RWPE1 (cell line): ENCODE measurements at regions not wholly inside any gene's neighbourhood (a gene's known extent, or its start where the extent isn't known, plus 50 kb on each side); places are given as distances from the start of the nearest gene placed in this dataset.

Experiments used
- CTCF ChIA-PET: fragments of 350-600 bp; sonication (Branson Sonifier 250); formaldehyde crosslinking; extraction: SDS; loops from one replicate; lab custom pipeline; 2021; lab: Yijun Ruan, JAX
- POLR2A ChIA-PET: fragments of 400-600 bp; formaldehyde crosslinking; extraction: SDS; loops from one replicate; lab custom pipeline; 2020; ENCODE audit warnings: antibody characterized with exemption; ENCODE audit not compliant: low non-redundant PET; lab: Yijun Ruan, JAX
- DNase-seq: peaks from one replicate; pipeline ENCODE4 v3.0.0; 2012; ENCODE audit warnings: low spot score
- H3K27ac ChIP-seq: fragments of 450-650 bp; 2 replicates; pipeline ENCODE4 v1.5.1; 2017
- CTCF ChIP-seq: fragments of 450-650 bp; conservative IDR thresholded peaks from 2 replicates; pipeline ENCODE4 v1.5.1; 2017; ENCODE audit warnings: low read depth, mild to moderate bottlenecking

- TF ChIP-seq CTCF: no peak
- CTCF ChIA-PET: no interaction called here
- H3K27ac ChIP-seq: no peak overlapping the region
- POLR2A ChIA-PET: no interaction called here
- DNase-seq: no peak
Measured at GRCh38 chr11:79600711-79601110, 159.9 kb upstream of the TENM4 start.

- TF ChIP-seq CTCF: no peak
- ChIA-PET CTCF (interaction anchor here (0.7 kb wide), 1 partner anchor 776 kb away, joined by 4 read pairs; no protein-coding TSS in a partner anchor), POLR2A (interaction anchor here (0.7 kb wide), 1 partner anchor 895 kb away, joined by 4 read pairs; no protein-coding TSS in a partner anchor)
- no peak overlapping the region for H3K27ac ChIP-seq
- no peak for DNase-seq
Measured at GRCh38 chr11:79594834-79595233, 154.0 kb upstream of the TENM4 start.

- ChIA-PET POLR2A (no interaction called here), CTCF (no interaction called here)
- H3K27ac ChIP-seq: no peak overlapping the region
- no peak for TF ChIP-seq CTCF
- DNase-seq: no peak
Measured at GRCh38 chr11:79592824-79593223, 152.0 kb upstream of the TENM4 start.

GRCh38 chr11:79592406-79592805, 151.6 kb upstream of the TENM4 start:
- no peak for TF ChIP-seq CTCF
- ChIA-PET CTCF (no interaction called here), POLR2A (no interaction called here)
- DNase-seq: no peak
- no peak overlapping the region for H3K27ac ChIP-seq

- H3K27ac ChIP-seq: no peak overlapping the region
- CTCF ChIA-PET: no interaction called here
- POLR2A ChIA-PET: interaction anchor here (0.5 kb wide), 1 partner anchor 23 kb away, joined by 6 read pairs; no protein-coding TSS in a partner anchor
- DNase-seq: no peak
- TF ChIP-seq CTCF: no peak
Measured at GRCh38 chr11:79582434-79582833, 141.6 kb upstream of the TENM4 start.

- CTCF ChIA-PET: no interaction called here
- POLR2A ChIA-PET: no interaction called here
Measured at GRCh38 chr11:79579063-79579462, 138.2 kb upstream of the TENM4 start.

More at GRCh38 chr11:79579063-79579462, 138.2 kb upstream of the TENM4 start:
- no peak for TF ChIP-seq CTCF
- no peak for DNase-seq
- no peak overlapping the region for H3K27ac ChIP-seq
